ENCODE measurements at regions not wholly inside any gene's neighbourhood (a gene's known extent, or its start where the extent isn't known, plus 50 kb on each side); places are given as distances from the start of the nearest gene placed in this dataset.

GRCh38 chr9:87112656-87113055, 165.3 kb upstream of the GAS1 start:
- H3K23ac ChIP-seq (ENCODE audit: low read depth, low read length, poor library complexity), result no peak overlapping the region
- DNase-seq (ENCODE audit: low spot score), result no peak
- H2BK15ac ChIP-seq (ENCODE audit: low read length), result no peak overlapping the region
- no peaks in the 10 kb centered on the region for H3K79me1 ChIP-seq (ENCODE audit: low read depth, low read length)
- H2AFZ ChIP-seq (ENCODE audit: low read length), result no peak overlapping the region
- H3K18ac ChIP-seq (ENCODE audit: low read length), result no peak overlapping the region
- no peak overlapping the region for H3K4me2 ChIP-seq (ENCODE audit: insufficient read depth, low read length, poor library complexity, severe bottlenecking)
- no peak overlapping the region for H2BK5ac ChIP-seq (ENCODE audit: low read length)
- no peak overlapping the region for H3K4me3 ChIP-seq (ENCODE audit: low read length in 2 of 2)
- no peak overlapping the region for H2BK120ac ChIP-seq (ENCODE audit: low read depth, low read length)
- no peak overlapping the region for H3K14ac ChIP-seq (ENCODE audit: low read length)
- no peaks in the 10 kb centered on the region for H3K36me3 ChIP-seq (replicated peaks in 1 of 2; ENCODE audit: control insufficient read depth in 2 of 2, insufficient read depth in 2 of 2, low read length in 2 of 2)
- H2BK12ac ChIP-seq (ENCODE audit: low read length), result no peak overlapping the region
- H3K9me3 ChIP-seq (replicated peaks in 1 of 2; ENCODE audit: control insufficient read depth in 2 of 2, insufficient read depth in 1 of 2, low read depth in 1 of 2, low read length in 2 of 2), result no peaks in the 10 kb centered on the region
- H2AK5ac ChIP-seq (ENCODE audit: low read depth, low read length), result no peak overlapping the region
- WGBS, 2 donors (ENCODE audit: extremely low coverage in 2 of 2, insufficient read length in 2 of 2, insufficient replicate concordance in 1 of 2), result no CpG with 5 or more reads among the region's 5 CpGs
- no peak overlapping the region for H4K91ac ChIP-seq (ENCODE audit: low read depth, low read length, poor library complexity)
- H3K27ac ChIP-seq (replicated peaks; ENCODE audit: low read length), result no peak overlapping the region
- no peak overlapping the region for H3K4ac ChIP-seq (ENCODE audit: low read length)
- H3K27me3 ChIP-seq (ENCODE audit: control insufficient read depth in 3 of 3, insufficient read depth in 3 of 3, low read depth in 1 of 3, low read length in 3 of 3), result no peaks in the 10 kb centered on the region
- H3K4me1 ChIP-seq (ENCODE audit: control insufficient read depth in 2 of 2, insufficient read depth in 1 of 2, low read depth in 1 of 2, low read length in 2 of 2), result no peaks in the 10 kb centered on the region
- H3K9ac ChIP-seq (ENCODE audit: low read depth, low read length, poor library complexity), result no peak overlapping the region
- no peak overlapping the region for H4K8ac ChIP-seq (ENCODE audit: low read depth, low read length)

GRCh38 chr9:87113874-87114273, 166.6 kb upstream of the GAS1 start:
- Histone ChIP-seq H3K4ac (ENCODE audit: low read length) (no peak overlapping the region), H2BK5ac (ENCODE audit: low read length) (no peak overlapping the region), H3K14ac (ENCODE audit: low read length) (no peak overlapping the region), H2BK12ac (ENCODE audit: low read length) (no peak overlapping the region), H3K27me3 (ENCODE audit: control insufficient read depth in 3 of 3, insufficient read depth in 3 of 3, low read depth in 1 of 3, low read length in 3 of 3) (no peaks in the 10 kb centered on the region), H3K18ac (ENCODE audit: low read length) (no peak overlapping the region), H2AFZ (ENCODE audit: low read length) (no peak overlapping the region), H3K9me3 (replicated peaks in 1 of 2; ENCODE audit: control insufficient read depth in 2 of 2, insufficient read depth in 1 of 2, low read depth in 1 of 2, low read length in 2 of 2) (no peaks in the 10 kb centered on the region), H3K36me3 (replicated peaks in 1 of 2; ENCODE audit: control insufficient read depth in 2 of 2, insufficient read depth in 2 of 2, low read length in 2 of 2) (no peaks in the 10 kb centered on the region), H4K91ac (ENCODE audit: low read depth, low read length, poor library complexity) (no peak overlapping the region), H3K79me1 (ENCODE audit: low read depth, low read length) (no peaks in the 10 kb centered on the region), H2BK15ac (ENCODE audit: low read length) (no peak overlapping the region), H2AK5ac (ENCODE audit: low read depth, low read length) (no peak overlapping the region), H2BK120ac (ENCODE audit: low read depth, low read length) (no peak overlapping the region), H3K4me2 (ENCODE audit: insufficient read depth, low read length, poor library complexity, severe bottlenecking) (no peak overlapping the region), H3K27ac (replicated peaks; ENCODE audit: low read length) (no peak overlapping the region), H3K9ac (ENCODE audit: low read depth, low read length, poor library complexity) (no peak overlapping the region), H4K8ac (ENCODE audit: low read depth, low read length) (no peak overlapping the region), H3K23ac (ENCODE audit: low read depth, low read length, poor library complexity) (no peak overlapping the region), H3K4me3 (ENCODE audit: low read length in 2 of 2) (no peak overlapping the region), H3K4me1 (ENCODE audit: control insufficient read depth in 2 of 2, insufficient read depth in 1 of 2, low read depth in 1 of 2, low read length in 2 of 2) (no peaks in the 10 kb centered on the region)
- DNase-seq (ENCODE audit: low spot score), result no peak
- WGBS, 2 donors (ENCODE audit: extremely low coverage in 2 of 2, insufficient read length in 2 of 2, insufficient replicate concordance in 1 of 2), result no CpG with 5 or more reads among the region's 2 CpGs

- no peak overlapping the region for H3K4me3 ChIP-seq (ENCODE audit: low read length in 2 of 2)
Observed at GRCh38 chr9:87115785-87116184, 168.5 kb upstream of the GAS1 start.

GRCh38 chr9:87116492-87116891, 169.2 kb upstream of the GAS1 start:
- no peak overlapping the region for H3K18ac ChIP-seq (ENCODE audit: low read length)
- no peaks in the 10 kb centered on the region for H3K4me1 ChIP-seq (ENCODE audit: control insufficient read depth in 2 of 2, insufficient read depth in 1 of 2, low read depth in 1 of 2, low read length in 2 of 2)
- H2BK15ac ChIP-seq (ENCODE audit: low read length), result no peak overlapping the region
- no peak overlapping the region for H2AFZ ChIP-seq (ENCODE audit: low read length)
- H3K14ac ChIP-seq (ENCODE audit: low read length), result no peak overlapping the region
- H4K8ac ChIP-seq (ENCODE audit: low read depth, low read length), result no peak overlapping the region
- no peak for DNase-seq (ENCODE audit: low spot score)
- no peak overlapping the region for H4K91ac ChIP-seq (ENCODE audit: low read depth, low read length, poor library complexity)
- no CpG with 5 or more reads among the region's 3 CpGs for WGBS, 2 donors (ENCODE audit: extremely low coverage in 2 of 2, insufficient read length in 2 of 2, insufficient replicate concordance in 1 of 2)
- H3K27ac ChIP-seq (replicated peaks; ENCODE audit: low read length), result no peak overlapping the region
- H3K4ac ChIP-seq (ENCODE audit: low read length), result no peak overlapping the region
- H3K4me3 ChIP-seq (ENCODE audit: low read length in 2 of 2), result no peak overlapping the region
- H3K27me3 ChIP-seq (ENCODE audit: control insufficient read depth in 3 of 3, insufficient read depth in 3 of 3, low read depth in 1 of 3, low read length in 3 of 3), result no peaks in the 10 kb centered on the region
- H3K79me1 ChIP-seq (ENCODE audit: low read depth, low read length), result no peaks in the 10 kb centered on the region
- no peak overlapping the region for H2BK5ac ChIP-seq (ENCODE audit: low read length)
- no peak overlapping the region for H3K9ac ChIP-seq (ENCODE audit: low read depth, low read length, poor library complexity)
- no peak overlapping the region for H2AK5ac ChIP-seq (ENCODE audit: low read depth, low read length)
- no peaks in the 10 kb centered on the region for H3K9me3 ChIP-seq (replicated peaks in 1 of 2; ENCODE audit: control insufficient read depth in 2 of 2, insufficient read depth in 1 of 2, low read depth in 1 of 2, low read length in 2 of 2)
- H2BK12ac ChIP-seq (ENCODE audit: low read length), result no peak overlapping the region
- H3K23ac ChIP-seq (ENCODE audit: low read depth, low read length, poor library complexity), result no peak overlapping the region
- no peak overlapping the region for H2BK120ac ChIP-seq (ENCODE audit: low read depth, low read length)
- H3K36me3 ChIP-seq (replicated peaks in 1 of 2; ENCODE audit: control insufficient read depth in 2 of 2, insufficient read depth in 2 of 2, low read length in 2 of 2), result no peaks in the 10 kb centered on the region
- H3K4me2 ChIP-seq (ENCODE audit: insufficient read depth, low read length, poor library complexity, severe bottlenecking), result no peak overlapping the region

More at GRCh38 chr9:87115785-87116184, 168.5 kb upstream of the GAS1 start:
- Histone ChIP-seq H2BK12ac (ENCODE audit: low read length) (no peak overlapping the region), H2BK15ac (ENCODE audit: low read length) (no peak overlapping the region), H2AK5ac (ENCODE audit: low read depth, low read length) (no peak overlapping the region), H3K9me3 (replicated peaks in 1 of 2; ENCODE audit: control insufficient read depth in 2 of 2, insufficient read depth in 1 of 2, low read depth in 1 of 2, low read length in 2 of 2) (no peaks in the 10 kb centered on the region), H3K14ac (ENCODE audit: low read length) (no peak overlapping the region), H3K23ac (ENCODE audit: low read depth, low read length, poor library complexity) (no peak overlapping the region), H2BK5ac (ENCODE audit: low read length) (no peak overlapping the region), H3K4me1 (ENCODE audit: control insufficient read depth in 2 of 2, insufficient read depth in 1 of 2, low read depth in 1 of 2, low read length in 2 of 2) (no peaks in the 10 kb centered on the region), H3K27me3 (ENCODE audit: control insufficient read depth in 3 of 3, insufficient read depth in 3 of 3, low read depth in 1 of 3, low read length in 3 of 3) (no peaks in the 10 kb centered on the region), H3K4me2 (ENCODE audit: insufficient read depth, low read length, poor library complexity, severe bottlenecking) (no peak overlapping the region), H3K79me1 (ENCODE audit: low read depth, low read length) (no peaks in the 10 kb centered on the region), H2BK120ac (ENCODE audit: low read depth, low read length) (no peak overlapping the region), H3K18ac (ENCODE audit: low read length) (no peak overlapping the region), H2AFZ (ENCODE audit: low read length) (no peak overlapping the region), H4K8ac (ENCODE audit: low read depth, low read length) (no peak overlapping the region), H4K91ac (ENCODE audit: low read depth, low read length, poor library complexity) (no peak overlapping the region), H3K36me3 (replicated peaks in 1 of 2; ENCODE audit: control insufficient read depth in 2 of 2, insufficient read depth in 2 of 2, low read length in 2 of 2) (no peaks in the 10 kb centered on the region), H3K9ac (ENCODE audit: low read depth, low read length, poor library complexity) (no peak overlapping the region), H3K4ac (ENCODE audit: low read length) (no peak overlapping the region), H3K27ac (replicated peaks; ENCODE audit: low read length) (no peak overlapping the region)
- no peak for DNase-seq (ENCODE audit: low spot score)
- WGBS, 2 donors (ENCODE audit: extremely low coverage in 2 of 2, insufficient read length in 2 of 2, insufficient replicate concordance in 1 of 2), result no CpG with 5 or more reads among the region's 1 CpG

Data from neuronal stem cell (in vitro differentiated cells).